NCI-H1417 treated with DMSO at 0.1 percent for 48 hours (cell line): ENCODE measurements at regions not wholly inside any gene's neighbourhood (a gene's known extent, or its start where the extent isn't known, plus 50 kb on each side); places are given as distances from the start of the nearest gene placed in this dataset.

ENCODE experiments used
- DNase-seq: peaks from one replicate; lab custom pipeline; 2025; lab: John Stamatoyannopoulos, UW

- DNase-seq = no peak
These were observed 56.9 kb upstream of the ID2 start for GRCh38 chr2:8624855-8625398.

- DNase-seq = no peak
These were observed 56.2 kb upstream of the ID2 start for GRCh38 chr2:8625399-8626300.

- DNase-seq = no peak
These were observed 55.3 kb upstream of the ID2 start for GRCh38 chr2:8626572-8626971.

GRCh38 chr2:8627019-8627691 lies 54.7 kb upstream of the ID2 start:
- DNase-seq = no peak

GRCh38 chr2:8627692-8628085 lies 54.2 kb upstream of the ID2 start:
- DNase-seq = no peak

GRCh38 chr2:8628179-8628865 lies 53.5 kb upstream of the ID2 start:
- DNase-seq = no peak

GRCh38 chr2:8628866-8629209 lies 53.0 kb upstream of the ID2 start:
- no peak for DNase-seq

GRCh38 chr2:8629402-8629801 lies 52.5 kb upstream of the ID2 start:
- no peak for DNase-seq

- no peak for DNase-seq
These were observed 51.0 kb upstream of the ID2 start for GRCh38 chr2:8630676-8631464.

- no peak for DNase-seq
These were observed 50.3 kb upstream of the ID2 start for GRCh38 chr2:8631465-8632005.
